ENCODE measurements at regions not wholly inside any gene's neighbourhood (a gene's known extent, or its start where the extent isn't known, plus 50 kb on each side); places are given as distances from the start of the nearest gene placed in this dataset.
A peak's percentile ranks its signal among the peaks of the same experiment; 100 is the strongest.
"Not testable (repeated sequence)": the region's sequence is repeated elsewhere in the genome, so short reads cannot be mapped to it uniquely, and the experiment has no call there.

DNA sequence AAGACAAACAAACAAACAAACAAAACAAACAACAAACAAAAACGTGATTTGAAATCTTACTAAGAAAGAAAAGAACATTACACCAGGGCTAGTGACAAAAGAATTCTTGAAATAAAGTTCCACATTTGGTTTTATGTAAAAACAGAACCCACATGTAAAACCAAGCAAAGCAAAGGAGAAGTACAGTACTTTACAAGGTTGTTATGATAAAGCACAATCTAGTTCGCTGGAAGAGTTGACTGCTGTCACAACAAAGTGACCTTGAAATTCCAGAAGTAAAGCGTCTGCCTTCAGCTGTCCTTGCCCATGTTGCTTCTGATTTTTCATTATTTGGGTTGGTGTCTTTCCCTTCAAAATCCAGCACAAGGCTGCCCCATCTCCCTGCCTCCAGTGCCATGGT, 94.8 kb upstream of the CYRIA start:
- ChIA-PET CTCF (no interaction called here), POLR2A (no interaction called here)
- no peak for TF ChIP-seq CTCF (IDR thresholded peaks at IDR 0.05; ENCODE audit: insufficient read depth, low read length, missing control alignments)
- no peak for DNase-seq (ENCODE audit: low read depth, low spot score)
- H3K4me3 ChIP-seq (ENCODE audit: low read depth, low read length) = no peak overlapping the region

DNA sequence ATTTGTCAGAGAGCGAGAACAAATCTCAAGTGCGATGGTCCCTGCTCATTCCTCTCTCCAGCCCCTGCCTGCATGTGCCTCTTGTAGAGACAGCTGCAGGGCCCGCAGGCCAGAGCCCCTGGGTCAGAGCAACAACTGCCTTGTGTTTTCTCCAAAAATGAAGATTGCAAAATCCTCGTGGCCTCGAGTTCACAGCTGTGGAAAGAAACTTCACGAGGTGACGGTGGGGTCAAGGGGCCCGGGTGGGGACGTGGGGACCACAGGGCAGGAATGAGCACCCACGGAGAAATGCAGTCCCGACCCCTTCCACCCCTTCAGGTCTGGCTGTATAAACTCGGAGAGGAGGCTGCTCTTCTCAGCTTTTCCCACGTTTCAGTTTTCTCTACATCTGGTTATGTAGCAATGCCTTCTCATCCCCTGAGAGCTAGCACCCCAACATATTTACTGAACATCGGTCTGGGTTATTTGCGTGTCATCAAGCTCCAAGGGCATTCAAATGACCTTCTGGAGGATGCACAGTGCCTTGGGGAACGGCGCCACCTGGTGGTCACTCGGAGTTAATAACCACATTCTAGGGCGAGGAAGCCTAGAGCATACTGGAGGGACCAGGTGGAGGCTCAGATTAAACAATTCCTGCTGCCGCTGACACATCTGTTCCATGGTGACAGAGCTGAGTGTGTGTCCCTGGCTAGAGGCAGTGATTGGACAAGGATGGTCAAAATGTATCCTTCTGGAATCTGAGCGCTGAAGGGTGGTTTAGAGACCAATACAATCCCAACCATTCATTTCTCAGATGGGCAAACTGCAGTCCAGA, 91.4 kb upstream of the CYRIA start:
- peak; percentile 5 for DNase-seq (ENCODE audit: low read depth, low spot score)
- H3K4me3 ChIP-seq (ENCODE audit: low read depth, low read length) = no peak overlapping the region
- POLR2A ChIA-PET = no interaction called here
- CTCF ChIA-PET = interaction anchor here (0.6 to 4.6 kb wide), 14 partner anchors 9 to 1121 kb away, joined by 3 to 41 read pairs (median 5); no protein-coding TSS in a partner anchor
- peak; percentile 83 for TF ChIP-seq CTCF (IDR thresholded peaks at IDR 0.05; ENCODE audit: insufficient read depth, low read length, missing control alignments)

DNA sequence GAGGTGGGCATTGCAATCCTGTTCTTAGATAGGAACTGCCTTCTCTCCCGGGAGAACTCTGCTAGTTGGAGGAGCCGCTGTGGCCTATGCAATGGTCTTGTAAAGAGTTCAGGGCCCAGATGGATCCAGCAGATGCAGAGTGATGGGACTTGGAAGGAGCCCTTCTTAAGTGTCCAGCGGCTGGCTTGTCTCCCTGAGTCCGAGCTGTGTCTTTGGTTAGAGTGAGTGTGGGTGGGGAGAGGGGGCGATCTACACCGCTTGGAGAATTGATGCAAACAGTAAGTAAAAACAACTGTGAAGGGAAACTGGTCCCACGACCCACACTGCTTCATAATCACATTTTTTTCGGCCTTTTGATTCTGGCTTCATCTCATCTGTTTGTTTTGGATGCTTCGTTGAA, 89.8 kb upstream of the CYRIA start:
- no peak for DNase-seq (ENCODE audit: low read depth, low spot score)
- no peak overlapping the region for H3K4me3 ChIP-seq (ENCODE audit: low read depth, low read length)
- TF ChIP-seq CTCF (IDR thresholded peaks at IDR 0.05; ENCODE audit: insufficient read depth, low read length, missing control alignments) = no peak
- ChIA-PET POLR2A (no interaction called here), CTCF (interaction anchor here (0.8 to 4.6 kb wide), 8 partner anchors 17 to 1119 kb away, joined by 3 to 41 read pairs (median 4); no protein-coding TSS in a partner anchor)

- H3K4me3 ChIP-seq (ENCODE audit: low read depth, low read length); CTCF ChIA-PET; DNase-seq (ENCODE audit: low read depth, low spot score); POLR2A ChIA-PET: not testable (repeated sequence)
These were observed 87.4 kb upstream of the CYRIA start for GRCh38 chr2:16753025-16753424.

DNA sequence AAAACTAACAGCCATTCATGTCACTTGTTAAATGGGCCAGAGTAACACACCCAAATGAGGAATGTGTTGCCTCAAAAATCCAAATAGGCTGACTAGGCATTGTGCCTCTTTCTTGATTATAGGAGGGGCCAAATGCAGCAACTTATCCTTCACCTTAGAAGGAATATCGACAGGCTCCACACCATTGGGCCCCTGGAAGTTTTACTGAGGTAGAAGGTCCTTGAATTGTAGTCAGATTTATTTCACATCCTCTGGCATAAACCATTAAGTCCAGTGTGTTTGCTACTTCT, 85.2 kb upstream of the CYRIA start:
- POLR2A ChIA-PET; DNase-seq (ENCODE audit: low read depth, low spot score); H3K4me3 ChIP-seq (ENCODE audit: low read depth, low read length); CTCF ChIA-PET: not testable (repeated sequence)

- no peak overlapping the region for H3K4me3 ChIP-seq (ENCODE audit: low read depth, low read length)
- no peak for TF ChIP-seq CTCF (IDR thresholded peaks at IDR 0.05; ENCODE audit: insufficient read depth, low read length, missing control alignments)
- ChIA-PET POLR2A (no interaction called here), CTCF (no interaction called here)
- DNase-seq (ENCODE audit: low read depth, low spot score) = no peak
These were observed 84.7 kb upstream of the CYRIA start for GRCh38 chr2:16750175-16750924.

DNA sequence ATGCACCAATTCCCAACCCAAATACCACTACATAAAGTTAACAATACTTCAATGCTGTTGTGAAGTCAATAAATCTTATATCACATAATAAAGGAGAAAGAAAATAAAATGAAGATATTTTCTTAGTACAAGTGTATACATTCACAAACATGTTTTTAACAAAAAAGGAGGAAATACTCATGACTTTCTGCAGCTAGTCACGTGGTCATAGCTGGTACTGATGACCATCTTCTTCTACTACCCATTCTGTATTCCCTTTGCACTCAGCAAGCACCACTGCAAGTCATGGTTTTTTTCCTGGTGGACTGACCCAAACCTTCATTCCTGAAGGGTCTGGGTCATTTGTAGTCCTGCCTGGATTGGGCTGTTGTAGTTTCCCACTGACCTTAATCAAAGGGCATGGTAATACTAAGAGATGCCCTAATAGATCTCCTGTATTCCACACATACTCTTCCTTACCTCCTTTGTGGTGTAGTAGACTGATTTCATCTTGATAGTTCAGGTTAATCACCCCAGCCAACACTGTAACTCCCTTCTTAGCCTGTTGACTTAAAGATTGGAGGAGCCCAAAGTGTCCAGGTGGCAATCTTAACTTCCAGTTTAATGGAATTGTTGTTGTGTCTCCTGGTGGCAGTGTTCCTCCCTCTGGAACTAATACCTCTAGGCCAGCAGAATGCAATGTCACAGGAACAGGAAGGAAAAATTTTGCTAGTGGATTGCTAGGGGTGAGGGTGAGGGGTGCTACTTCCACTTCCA, 83.1 kb upstream of the CYRIA start:
- DNase-seq (ENCODE audit: low read depth, low spot score); H3K4me3 ChIP-seq (ENCODE audit: low read depth, low read length); POLR2A ChIA-PET; CTCF ChIA-PET: not testable (repeated sequence)

Measured in AG04449 (cell line).